GM10266 (cell line): ENCODE measurements at regions not wholly inside any gene's neighbourhood (a gene's known extent, or its start where the extent isn't known, plus 50 kb on each side); places are given as distances from the start of the nearest gene placed in this dataset.

Experiments
- DNase-seq: peaks from one replicate; pipeline ENCODE4 v3.0.0; 2012; ENCODE audit errors: extremely low spot score
- TF ChIP-seq, protein P1 (sequence below): IDR thresholded peaks from 2 replicates; pipeline ENCODE4 v1.5.1; 2012; ENCODE audit warnings: mild to moderate bottlenecking, low read depth; ENCODE audit not compliant: control insufficient read depth, insufficient read depth; ENCODE audit errors: missing control alignments

DNA sequence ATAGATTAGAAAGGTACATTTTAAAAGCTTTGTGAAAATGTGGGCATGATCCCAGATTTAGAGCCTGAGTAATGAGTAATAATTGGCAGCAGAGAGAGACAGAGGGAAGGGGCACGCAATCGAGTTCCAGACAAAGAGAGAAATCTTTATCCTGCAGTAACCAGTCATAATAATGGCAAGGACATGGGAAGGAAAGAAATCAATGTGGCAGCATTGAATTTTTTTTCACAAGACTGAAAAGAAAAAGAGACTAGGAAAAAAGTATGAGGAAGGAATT, 790.8 kb upstream of the SOX9 start:
- TF ChIP-seq, protein P1, sequence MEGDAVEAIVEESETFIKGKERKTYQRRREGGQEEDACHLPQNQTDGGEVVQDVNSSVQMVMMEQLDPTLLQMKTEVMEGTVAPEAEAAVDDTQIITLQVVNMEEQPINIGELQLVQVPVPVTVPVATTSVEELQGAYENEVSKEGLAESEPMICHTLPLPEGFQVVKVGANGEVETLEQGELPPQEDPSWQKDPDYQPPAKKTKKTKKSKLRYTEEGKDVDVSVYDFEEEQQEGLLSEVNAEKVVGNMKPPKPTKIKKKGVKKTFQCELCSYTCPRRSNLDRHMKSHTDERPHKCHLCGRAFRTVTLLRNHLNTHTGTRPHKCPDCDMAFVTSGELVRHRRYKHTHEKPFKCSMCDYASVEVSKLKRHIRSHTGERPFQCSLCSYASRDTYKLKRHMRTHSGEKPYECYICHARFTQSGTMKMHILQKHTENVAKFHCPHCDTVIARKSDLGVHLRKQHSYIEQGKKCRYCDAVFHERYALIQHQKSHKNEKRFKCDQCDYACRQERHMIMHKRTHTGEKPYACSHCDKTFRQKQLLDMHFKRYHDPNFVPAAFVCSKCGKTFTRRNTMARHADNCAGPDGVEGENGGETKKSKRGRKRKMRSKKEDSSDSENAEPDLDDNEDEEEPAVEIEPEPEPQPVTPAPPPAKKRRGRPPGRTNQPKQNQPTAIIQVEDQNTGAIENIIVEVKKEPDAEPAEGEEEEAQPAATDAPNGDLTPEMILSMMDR = no peak
- no peak for DNase-seq

DNA sequence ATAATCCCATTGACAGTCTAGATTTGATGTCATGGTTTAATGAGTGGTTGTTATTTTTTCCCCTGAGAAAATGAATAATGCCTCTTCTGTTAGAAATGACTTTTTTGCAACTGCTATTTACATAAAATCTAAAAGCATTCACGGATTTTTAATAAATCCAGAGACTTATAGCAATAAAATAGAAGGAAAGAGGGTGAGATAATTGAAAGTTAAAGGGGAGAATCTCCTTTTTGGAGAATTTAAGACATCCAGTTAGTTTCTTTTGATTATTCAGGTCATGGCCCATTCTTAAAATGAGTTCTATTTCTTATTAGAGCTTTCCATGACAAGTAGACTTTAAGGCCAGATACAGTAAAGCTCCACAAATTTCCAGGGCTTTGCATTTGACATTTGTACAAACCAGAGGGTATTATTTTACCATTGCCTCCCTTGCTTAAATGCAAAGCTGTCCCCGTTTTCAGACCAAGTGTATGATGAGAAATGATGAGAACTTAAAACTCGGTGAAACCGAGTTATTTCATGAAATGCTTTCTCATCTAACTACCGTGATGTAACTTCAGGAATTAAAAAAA, 789.0 kb upstream of the SOX9 start:
- TF ChIP-seq, protein P1 = no peak
- no peak for DNase-seq

DNA sequence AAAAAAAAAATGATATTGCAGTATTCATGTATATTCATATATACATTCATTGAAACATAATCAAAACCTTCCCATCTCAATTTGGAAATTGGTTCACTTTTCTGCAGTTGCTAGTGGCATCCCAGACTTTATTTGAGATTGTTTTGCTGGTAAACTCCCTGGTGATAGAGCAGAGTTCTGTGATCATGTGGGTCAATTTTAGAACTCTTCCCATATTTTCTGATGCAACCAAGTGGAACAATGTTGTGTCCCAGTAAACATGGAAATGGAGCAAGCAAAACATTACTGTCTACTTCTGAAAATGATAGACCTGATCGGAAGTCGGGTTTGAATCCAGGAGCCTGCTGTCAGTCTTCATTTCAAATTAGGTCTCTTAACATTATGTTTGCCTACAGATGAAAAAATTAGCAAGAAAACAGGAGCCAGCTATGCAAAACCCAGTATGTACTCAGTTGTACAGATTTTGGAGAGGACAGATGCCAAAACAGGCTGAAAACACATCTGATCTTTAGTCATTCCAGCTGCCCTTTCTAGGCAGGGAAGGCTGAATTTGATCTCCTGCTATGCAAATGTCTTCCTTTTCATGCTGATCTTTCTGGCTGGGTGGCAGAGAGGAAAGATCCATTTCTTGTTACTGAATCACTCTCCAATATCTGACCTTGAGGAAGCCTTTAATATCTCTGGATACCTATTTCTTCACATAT, 786.6 kb upstream of the SOX9 start:
- no peak for DNase-seq

GRCh38 chr17:71335212-71335611, 785.6 kb upstream of the SOX9 start:
- TF ChIP-seq, protein P1 = no peak

More for the DNA sequence above, 786.6 kb upstream of the SOX9 start:
- TF ChIP-seq, protein P1 = no peak

GRCh38 chr17:71337938-71338337, 782.9 kb upstream of the SOX9 start:
- TF ChIP-seq, protein P1 = no peak
- DNase-seq = no peak

More at GRCh38 chr17:71335212-71335611, 785.6 kb upstream of the SOX9 start:
- no peak for DNase-seq

- DNase-seq = no peak
- TF ChIP-seq, protein P1 = no peak
These were observed 782.4 kb upstream of the SOX9 start for GRCh38 chr17:71338396-71338795.

- DNase-seq = no peak
- TF ChIP-seq, protein P1 = no peak
These were observed 781.6 kb upstream of the SOX9 start for GRCh38 chr17:71339206-71339605.
